ENCODE measurements at regions not wholly inside any gene's neighbourhood (a gene's known extent, or its start where the extent isn't known, plus 50 kb on each side); places are given as distances from the start of the nearest gene placed in this dataset.

DNA sequence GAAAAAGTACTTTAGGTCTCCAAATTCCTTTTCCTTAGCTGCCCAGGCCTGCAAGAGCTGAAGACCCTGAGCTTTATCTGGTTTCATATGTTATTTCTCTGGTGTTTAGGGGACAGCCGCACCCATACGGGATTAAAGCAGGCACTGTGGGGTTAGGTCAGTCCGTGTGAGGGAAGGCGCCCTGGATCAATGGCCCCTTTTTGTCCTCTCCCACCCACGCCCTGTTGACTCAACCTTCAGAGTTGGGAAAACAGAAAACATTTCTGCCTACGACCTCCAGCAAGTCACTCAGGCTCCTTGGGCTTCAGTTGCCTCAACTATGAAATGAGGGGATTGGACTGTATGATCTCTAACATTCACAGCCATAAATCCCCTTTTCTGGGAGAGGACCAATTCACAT, 55.2 kb upstream of the BARX2 start:
- no peak for TF ChIP-seq EZH2 (IDR thresholded peaks at IDR 0.05; ENCODE audit: insufficient read depth, poor library complexity, severe bottlenecking)
- no peak for TF ChIP-seq EZH2phosphoT487 (IDR thresholded peaks at IDR 0.05; ENCODE audit: insufficient read depth, low read depth)
